ENCODE measurements at regions not wholly inside any gene's neighbourhood (a gene's known extent, or its start where the extent isn't known, plus 50 kb on each side); places are given as distances from the start of the nearest gene placed in this dataset.

GRCh38 chr20:41956338-41957074, 338.3 kb upstream of the CHD6 start:
- Mint-ChIP-seq H3K36me3 (ENCODE audit: insufficient read depth, unreplicated experiment) (no peaks in the 10 kb centered on the region), H3K4me3 (ENCODE audit: low read depth, unreplicated experiment) (no peak overlapping the region), H3K4me1 (ENCODE audit: low read depth, unreplicated experiment) (no peaks in the 10 kb centered on the region), H3K9me3 (ENCODE audit: low read depth, unreplicated experiment) (no peaks in the 10 kb centered on the region), H3K27me3 (ENCODE audit: unreplicated experiment) (peaks cover 41% of the 10 kb centered on the region), H3K27ac (ENCODE audit: unreplicated experiment) (no peak overlapping the region)
- no TSS peak for BruUV-seq (replicated peaks)
- CTCF ChIA-PET = interaction anchor here (1.0 kb wide), 1 partner anchor 1453 kb away, joined by 3 read pairs; no protein-coding TSS in a partner anchor
- intact Hi-C loops (cut with micrococcal nuclease; ENCODE audit: unreplicated experiment) = loop anchor here (1.0 to 5.0 kb wide), 2 partner anchors 1231 to 1451 kb away; no protein-coding TSS in a partner anchor
- peak; percentile 18 for DNase-seq
- TF ChIP-seq CTCF (IDR thresholded peaks at IDR 0.05; ENCODE audit: unreplicated experiment) = peak; percentile 23

GRCh38 chr20:41952166-41952565, 334.0 kb upstream of the CHD6 start:
- peaks cover 34% of the 10 kb centered on the region for H3K27me3 Mint-ChIP-seq (ENCODE audit: unreplicated experiment)
- no peak overlapping the region for H3K27ac Mint-ChIP-seq (ENCODE audit: unreplicated experiment)
- no peaks in the 10 kb centered on the region for H3K36me3 Mint-ChIP-seq (ENCODE audit: insufficient read depth, unreplicated experiment)
- intact Hi-C loops (cut with micrococcal nuclease; ENCODE audit: unreplicated experiment) = no loop called here
- TF ChIP-seq CTCF (IDR thresholded peaks at IDR 0.05; ENCODE audit: unreplicated experiment) = no peak
- no peaks in the 10 kb centered on the region for H3K4me1 Mint-ChIP-seq (ENCODE audit: low read depth, unreplicated experiment)
- CTCF ChIA-PET = no interaction called here
- H3K9me3 Mint-ChIP-seq (ENCODE audit: low read depth, unreplicated experiment) = peaks cover 2% of the 10 kb centered on the region
- no peak overlapping the region for H3K4me3 Mint-ChIP-seq (ENCODE audit: low read depth, unreplicated experiment)
- no TSS peak for BruUV-seq (replicated peaks)
- no peak for DNase-seq

- Mint-ChIP-seq H3K27ac (ENCODE audit: unreplicated experiment) (no peak overlapping the region), H3K4me1 (ENCODE audit: low read depth, unreplicated experiment) (no peaks in the 10 kb centered on the region), H3K4me3 (ENCODE audit: low read depth, unreplicated experiment) (no peak overlapping the region), H3K27me3 (ENCODE audit: unreplicated experiment) (peaks cover 29% of the 10 kb centered on the region), H3K36me3 (ENCODE audit: insufficient read depth, unreplicated experiment) (no peaks in the 10 kb centered on the region), H3K9me3 (ENCODE audit: low read depth, unreplicated experiment) (peaks cover 2% of the 10 kb centered on the region)
- intact Hi-C loops (cut with micrococcal nuclease; ENCODE audit: unreplicated experiment) = no loop called here
- CTCF ChIA-PET = no interaction called here
- TF ChIP-seq CTCF (IDR thresholded peaks at IDR 0.05; ENCODE audit: unreplicated experiment) = no peak
- no peak for DNase-seq
- BruUV-seq (replicated peaks) = no TSS peak
Measured at GRCh38 chr20:41951615-41952014, 333.4 kb upstream of the CHD6 start.

DNA sequence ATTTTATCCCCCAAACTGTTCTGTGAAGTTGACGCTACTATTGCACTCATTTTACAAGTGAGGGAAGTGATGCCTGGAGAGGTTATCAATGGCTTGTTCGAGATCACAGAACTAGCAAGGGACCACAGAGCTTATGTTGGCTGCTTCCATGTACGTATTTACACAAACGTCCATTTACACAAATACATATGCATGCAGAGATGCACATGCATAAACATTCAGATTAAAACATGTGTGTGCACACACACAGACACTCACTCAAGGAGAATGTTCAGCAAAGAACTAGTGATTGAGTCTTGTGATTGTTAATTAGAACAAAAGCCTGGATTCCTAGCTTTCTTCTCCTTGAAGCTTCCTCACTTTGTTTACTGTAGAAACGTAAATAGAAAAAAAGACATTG, 321.5 kb upstream of the CHD6 start:
- CTCF ChIA-PET = interaction anchor here (0.6 kb wide), 2 partner anchors 624 to 1151 kb away, joined by 3 to 4 read pairs; no protein-coding TSS in a partner anchor
- Mint-ChIP-seq H3K9me3 (ENCODE audit: low read depth, unreplicated experiment) (no peaks in the 10 kb centered on the region), H3K27me3 (ENCODE audit: unreplicated experiment) (peaks cover 22% of the 10 kb centered on the region), H3K4me1 (ENCODE audit: low read depth, unreplicated experiment) (no peaks in the 10 kb centered on the region), H3K36me3 (ENCODE audit: insufficient read depth, unreplicated experiment) (no peaks in the 10 kb centered on the region), H3K27ac (ENCODE audit: unreplicated experiment) (no peak overlapping the region), H3K4me3 (ENCODE audit: low read depth, unreplicated experiment) (no peak overlapping the region)
- BruUV-seq (replicated peaks) = no TSS peak
- DNase-seq = no peak
- intact Hi-C loops (cut with micrococcal nuclease; ENCODE audit: unreplicated experiment) = no loop called here
- TF ChIP-seq CTCF (IDR thresholded peaks at IDR 0.05; ENCODE audit: unreplicated experiment) = no peak

Measured in Calu3 (cell line).